HepG2 (cell line): ENCODE measurements at regions not wholly inside any gene's neighbourhood (a gene's known extent, or its start where the extent isn't known, plus 50 kb on each side); places are given as distances from the start of the nearest gene placed in this dataset.

Experiments used
- ATAC-seq: fragments of 200-7000 bp; cut with Tn5 transposase; 3 replicates; pipeline ENCODE4 v1.9.1; 2020; ENCODE audit warnings: mild to moderate bottlenecking, moderate library complexity
- BruUV-seq: library from RNA; stranded (reverse); fragments of 400-500 nt; replicated peaks from 2 replicates; lab custom pipeline; 2021; lab: Mats Ljungman, UMichigan
- CTCF ChIA-PET: fragments of 300-600 bp; formaldehyde crosslinking; extraction: SDS; loops from one replicate; lab custom pipeline; 2021; ENCODE audit warnings: low total read pairs, inconsistent platforms, low intra/inter-chr PET ratio; lab: Yijun Ruan, JAX
- POLR2A ChIA-PET: fragments of 350-600 bp; sonication (Branson Sonifier 250); formaldehyde crosslinking; loops from one replicate; lab custom pipeline; 2020; ENCODE audit warnings: antibody characterized with exemption, inconsistent platforms; lab: Yijun Ruan, JAX
- DNase-seq: peaks from one replicate; pipeline ENCODE4 v3.0.0-alpha.2; 2015; ENCODE audit warnings: low spot score
- FAIRE-seq: peaks from 3 replicates; lab custom pipeline; 2011; peaks lifted over from hg19 to GRCh38; lab: Jason Lieb, UNC
- H2AFZ ChIP-seq: one replicate; pipeline ENCODE4 v1.6.1; 2011; ENCODE audit warnings: low read length, inconsistent platforms
- H3K27ac ChIP-seq: fragments of 300-600 bp; 3 replicates; pipeline ENCODE4 v1.8.0; 2011; ENCODE audit warnings: mixed run types, mild to moderate bottlenecking, mixed read lengths, low read length, inconsistent platforms; ENCODE audit not compliant: insufficient read depth; ENCODE audit errors: extremely low read length
- H3K27me3 ChIP-seq, 2 experiments: fragments of 200-600 bp in 1 of 2; 2 replicates in 1 of 2; 3 replicates in 1 of 2; pipeline versions ENCODE4 v1.6.0 to v1.8.0; 2011; ENCODE audit warnings: low read length in 2 of 2, mild to moderate bottlenecking in 2 of 2, moderate library complexity in 2 of 2, inconsistent platforms in 1 of 2; ENCODE audit not compliant: insufficient read depth in 2 of 2, control insufficient read depth in 1 of 2
- H3K36me3 ChIP-seq, 2 experiments: fragments of 200-600 bp in 1 of 2; replicated peaks in 1 of 2; 2 replicates in 1 of 2; 3 replicates in 1 of 2; pipeline versions ENCODE4 v1.5.1 to v1.8.0; 2011; ENCODE audit warnings: low read length in 2 of 2, inconsistent platforms in 1 of 2; ENCODE audit not compliant: insufficient read depth in 2 of 2, control insufficient read depth in 1 of 2
- H3K4me1 ChIP-seq: 2 replicates; pipeline ENCODE4 v1.5.1; 2012; ENCODE audit warnings: low read length, inconsistent platforms; ENCODE audit not compliant: insufficient read depth
- H3K4me2 ChIP-seq: 2 replicates; pipeline ENCODE4 v1.6.0; 2011; ENCODE audit warnings: low read depth, low read length, inconsistent platforms
- H3K4me3 ChIP-seq, 3 experiments: fragments of 200-600 bp in 1 of 3; sonication (generic), shearing (Covaris generic) in 1 of 3; replicated peaks in 1 of 3; 2 replicates each; pipeline ENCODE4 v1.5.1; 2011 to 2016; ENCODE audit warnings: low read length in 3 of 3, inconsistent platforms in 2 of 3, low read depth in 2 of 3, mild to moderate bottlenecking in 2 of 3, control low read depth in 1 of 3, mixed read lengths in 1 of 3; ENCODE audit not compliant: insufficient read depth in 1 of 3
- H3K79me2 ChIP-seq: one replicate; pipeline ENCODE4 v1.6.1; 2011; ENCODE audit warnings: low read length, inconsistent platforms; ENCODE audit not compliant: insufficient read depth
- H3K9ac ChIP-seq: 2 replicates; pipeline ENCODE4 v1.6.0; 2011; ENCODE audit warnings: mild to moderate bottlenecking, low read depth, low read length, inconsistent platforms; ENCODE audit not compliant: insufficient read depth
- H3K9me3 ChIP-seq: 2 replicates; pipeline ENCODE4 v1.5.1; 2012; ENCODE audit warnings: mild to moderate bottlenecking, low read length
- H4K20me1 ChIP-seq: 2 replicates; pipeline ENCODE4 v1.6.0; 2011; ENCODE audit warnings: inconsistent platforms, mild to moderate bottlenecking, low read length, moderate library complexity; ENCODE audit not compliant: insufficient read depth
- MLXIP ChIP-seq: sonication (generic); formaldehyde crosslinking; IDR thresholded peaks from 2 replicates; pipeline ENCODE4 v1.9.0; 2021; ENCODE audit warnings: missing genetic modification reagents, borderline replicate concordance
- NFRKB ChIP-seq: fragments of 450-650 bp; IDR thresholded peaks from 2 replicates; pipeline ENCODE4 v1.6.1; 2017
- ZBTB1 ChIP-seq: sonication (generic); formaldehyde crosslinking; IDR thresholded peaks from 2 replicates; pipeline ENCODE4 v1.4.0; 2020; ENCODE audit warnings: missing genetic modification reagents, borderline replicate concordance
- ZMAT3 ChIP-seq: sonication (generic); formaldehyde crosslinking; conservative IDR thresholded peaks from 2 replicates; pipeline ENCODE4 v1.7.0; 2021; ENCODE audit warnings: missing genetic modification reagents
- ZNF460 ChIP-seq: sonication (generic); formaldehyde crosslinking; IDR thresholded peaks from 2 replicates; pipeline ENCODE4 v1.5.1; 2020; ENCODE audit warnings: missing genetic modification reagents, mild to moderate bottlenecking, borderline replicate concordance
- ZNF703 ChIP-seq: sonication (generic); formaldehyde crosslinking; IDR thresholded peaks from 2 replicates; pipeline ENCODE4 v1.5.1; 2020; ENCODE audit warnings: missing genetic modification reagents, mild to moderate bottlenecking, moderate library complexity, borderline replicate concordance
- ZSCAN31 ChIP-seq: sonication (generic); formaldehyde crosslinking; IDR thresholded peaks from 2 replicates; pipeline ENCODE4 v1.5.0; 2020; ENCODE audit warnings: low read depth, mild to moderate bottlenecking, missing genetic modification reagents
- WGBS: methylation state at CpG from one replicate; pipeline ENCODE4 v1.1.6; 2017; ENCODE audit warnings: low lambda C conversion rate; 5-methylcytosine and 5-hydroxymethylcytosine counted together
- in situ Hi-C: cut with HindIII; loops from 2 replicates; pipeline ENCODE4 v1.10.0; 2017; ENCODE audit warnings: low pct_unique_long_range_greater_than_20kb; ENCODE audit not compliant: extremely low pct_ligation_motif_present
- intact Hi-C: fragments of 100-400 bp; cut with micrococcal nuclease; formaldehyde crosslinking; loops from one replicate; pipeline ENCODE4 v1.10.0; 2022; ENCODE audit not compliant: unreplicated experiment
- TF ChIP-seq, protein P1 (sequence below): sonication (generic); formaldehyde crosslinking; IDR thresholded peaks from 2 replicates; pipeline ENCODE4 v1.4.0; 2020; ENCODE audit warnings: low read depth, mild to moderate bottlenecking, missing genetic modification reagents
- TF ChIP-seq, protein P2 (sequence below): sonication (generic); formaldehyde crosslinking; IDR thresholded peaks from 2 replicates; pipeline ENCODE4 v1.5.1; 2020; ENCODE audit warnings: missing genetic modification reagents, mild to moderate bottlenecking, borderline replicate concordance
- TF ChIP-seq, protein P3 (sequence below): sonication (generic); formaldehyde crosslinking; IDR thresholded peaks from 2 replicates; pipeline ENCODE4 v1.4.0; 2020; ENCODE audit warnings: missing genetic modification reagents; ENCODE audit errors: not compliant biosample characterization

DNA sequence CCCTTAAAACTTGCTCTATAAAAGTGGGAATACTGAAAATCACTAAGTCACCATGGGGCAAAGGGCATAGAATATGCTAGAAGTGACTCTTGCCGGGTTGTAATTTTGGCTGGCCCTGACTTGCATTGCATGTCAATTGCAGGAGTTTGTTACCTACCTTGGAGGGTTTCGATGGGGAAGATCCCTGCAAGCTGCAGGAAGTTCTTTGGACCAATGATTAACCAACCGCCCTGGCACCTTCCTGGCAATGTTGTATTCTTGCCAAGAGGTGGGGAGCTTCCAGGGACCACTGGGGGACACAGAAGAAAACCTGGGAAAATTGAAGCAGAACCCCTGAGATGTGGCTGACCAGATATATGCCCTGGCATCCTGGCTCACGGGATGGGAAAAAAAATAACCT lies 235.8 kb downstream of the B3GLCT start:
- no peak overlapping the region for H2AFZ ChIP-seq
- H3K27me3 ChIP-seq, result peaks cover 0 to 10% of the 10 kb centered on the region in 2 experiments; a peak in 1 of 5 replicates
- FAIRE-seq (no peak), ATAC-seq (no peak), DNase-seq (no peak)
- BruUV-seq, result no TSS peak
- no peak overlapping the region for H3K9ac ChIP-seq
- no peak overlapping the region for H3K4me3 ChIP-seq
- intact Hi-C loops (no loop called here), in situ Hi-C loops (no loop called here)
- no peak overlapping the region for H3K4me2 ChIP-seq
- TF ChIP-seq ZNF703 (CRISPR knock-in tag), result no peak
- TF ChIP-seq ZSCAN31 (CRISPR knock-in tag), result no peak
- TF ChIP-seq, protein P1, sequence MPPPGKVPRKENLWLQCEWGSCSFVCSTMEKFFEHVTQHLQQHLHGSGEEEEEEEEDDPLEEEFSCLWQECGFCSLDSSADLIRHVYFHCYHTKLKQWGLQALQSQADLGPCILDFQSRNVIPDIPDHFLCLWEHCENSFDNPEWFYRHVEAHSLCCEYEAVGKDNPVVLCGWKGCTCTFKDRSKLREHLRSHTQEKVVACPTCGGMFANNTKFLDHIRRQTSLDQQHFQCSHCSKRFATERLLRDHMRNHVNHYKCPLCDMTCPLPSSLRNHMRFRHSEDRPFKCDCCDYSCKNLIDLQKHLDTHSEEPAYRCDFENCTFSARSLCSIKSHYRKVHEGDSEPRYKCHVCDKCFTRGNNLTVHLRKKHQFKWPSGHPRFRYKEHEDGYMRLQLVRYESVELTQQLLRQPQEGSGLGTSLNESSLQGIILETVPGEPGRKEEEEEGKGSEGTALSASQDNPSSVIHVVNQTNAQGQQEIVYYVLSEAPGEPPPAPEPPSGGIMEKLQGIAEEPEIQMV (CRISPR knock-in tag), result no peak
- TF ChIP-seq, protein P2, sequence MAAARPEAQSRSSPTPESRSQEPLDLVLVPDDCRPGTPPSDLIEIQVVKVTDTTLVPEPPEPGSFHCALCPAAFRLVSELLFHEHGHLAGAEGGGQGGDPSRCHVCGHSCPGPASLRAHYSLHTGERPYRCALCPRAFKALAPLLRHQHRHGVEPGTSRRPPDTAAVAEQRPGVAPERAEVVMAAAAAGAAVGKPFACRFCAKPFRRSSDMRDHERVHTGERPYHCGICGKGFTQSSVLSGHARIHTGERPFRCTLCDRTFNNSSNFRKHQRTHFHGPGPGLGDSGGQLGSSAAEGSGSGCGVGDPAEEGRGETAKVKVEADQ (CRISPR knock-in tag), result no peak
- TF ChIP-seq ZMAT3 (CRISPR knock-in tag), result no peak
- no peak for TF ChIP-seq ZNF460
- TF ChIP-seq ZBTB1 (CRISPR knock-in tag), result no peak
- TF ChIP-seq, protein P3, sequence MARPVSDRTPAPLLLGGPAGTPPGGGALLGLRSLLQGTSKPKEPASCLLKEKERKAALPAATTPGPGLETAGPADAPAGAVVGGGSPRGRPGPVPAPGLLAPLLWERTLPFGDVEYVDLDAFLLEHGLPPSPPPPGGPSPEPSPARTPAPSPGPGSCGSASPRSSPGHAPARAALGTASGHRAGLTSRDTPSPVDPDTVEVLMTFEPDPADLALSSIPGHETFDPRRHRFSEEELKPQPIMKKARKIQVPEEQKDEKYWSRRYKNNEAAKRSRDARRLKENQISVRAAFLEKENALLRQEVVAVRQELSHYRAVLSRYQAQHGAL (CRISPR knock-in tag), result no peak
- TF ChIP-seq MLXIP, result no peak
- no peak for TF ChIP-seq NFRKB
- no peaks in the 10 kb centered on the region for H4K20me1 ChIP-seq
- H3K9me3 ChIP-seq, result no peaks in the 10 kb centered on the region
- H3K79me2 ChIP-seq, result no peaks in the 10 kb centered on the region
- ChIA-PET POLR2A (no interaction called here), CTCF (no interaction called here)
- WGBS, result 17% methylated on average over 4 of the region's 4 CpGs
- no peaks in the 10 kb centered on the region for H3K4me1 ChIP-seq
- no peaks in the 10 kb centered on the region for H3K36me3 ChIP-seq
- no peak overlapping the region for H3K27ac ChIP-seq
